ENCODE measurements at regions not wholly inside any gene's neighbourhood (a gene's known extent, or its start where the extent isn't known, plus 50 kb on each side); places are given as distances from the start of the nearest gene placed in this dataset.

DNA sequence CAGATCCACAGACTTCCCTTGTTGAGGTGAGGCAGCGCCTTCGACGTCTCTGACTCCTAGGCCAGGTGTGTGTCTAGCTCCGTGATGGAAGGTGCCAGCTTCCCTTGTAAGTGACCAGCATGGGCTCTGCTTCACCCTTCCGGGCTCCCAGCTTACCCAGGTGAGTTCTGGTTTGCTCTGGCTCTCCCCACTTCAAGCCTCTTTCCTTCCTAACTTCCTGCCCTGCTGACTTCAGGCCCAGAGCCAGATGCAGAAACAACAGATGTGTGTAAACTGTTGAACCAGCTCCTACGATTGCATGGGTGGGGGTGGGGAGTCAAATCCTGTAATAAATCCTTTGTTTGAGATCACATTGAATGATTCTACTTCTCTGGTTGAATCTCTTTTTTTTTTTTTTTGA lies 51.6 kb upstream of the BMP6 start:
- TF ChIP-seq, protein P1, sequence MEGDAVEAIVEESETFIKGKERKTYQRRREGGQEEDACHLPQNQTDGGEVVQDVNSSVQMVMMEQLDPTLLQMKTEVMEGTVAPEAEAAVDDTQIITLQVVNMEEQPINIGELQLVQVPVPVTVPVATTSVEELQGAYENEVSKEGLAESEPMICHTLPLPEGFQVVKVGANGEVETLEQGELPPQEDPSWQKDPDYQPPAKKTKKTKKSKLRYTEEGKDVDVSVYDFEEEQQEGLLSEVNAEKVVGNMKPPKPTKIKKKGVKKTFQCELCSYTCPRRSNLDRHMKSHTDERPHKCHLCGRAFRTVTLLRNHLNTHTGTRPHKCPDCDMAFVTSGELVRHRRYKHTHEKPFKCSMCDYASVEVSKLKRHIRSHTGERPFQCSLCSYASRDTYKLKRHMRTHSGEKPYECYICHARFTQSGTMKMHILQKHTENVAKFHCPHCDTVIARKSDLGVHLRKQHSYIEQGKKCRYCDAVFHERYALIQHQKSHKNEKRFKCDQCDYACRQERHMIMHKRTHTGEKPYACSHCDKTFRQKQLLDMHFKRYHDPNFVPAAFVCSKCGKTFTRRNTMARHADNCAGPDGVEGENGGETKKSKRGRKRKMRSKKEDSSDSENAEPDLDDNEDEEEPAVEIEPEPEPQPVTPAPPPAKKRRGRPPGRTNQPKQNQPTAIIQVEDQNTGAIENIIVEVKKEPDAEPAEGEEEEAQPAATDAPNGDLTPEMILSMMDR (conservative IDR thresholded peaks at IDR 0.05; ENCODE audit: low read length) = no peak
- no peak for TF ChIP-seq EZH2phosphoT487 (IDR thresholded peaks at IDR 0.05; ENCODE audit: borderline replicate concordance, low read depth, low read length)

Measured in OCI-LY7 (cell line).